Skeletal muscle satellite cell (primary cell): ENCODE measurements at regions not wholly inside any gene's neighbourhood (a gene's known extent, or its start where the extent isn't known, plus 50 kb on each side); places are given as distances from the start of the nearest gene placed in this dataset.
"Not testable (repeated sequence)": the region's sequence is repeated elsewhere in the genome, so short reads cannot be mapped to it uniquely, and the experiment has no call there.

Source experiments
- H3K27me3 ChIP-seq: 2 replicates; pipeline ENCODE4 v1.7.0; 2013; ENCODE audit warnings: low read length; ENCODE audit not compliant: control insufficient read depth, insufficient read depth
- H3K36me3 ChIP-seq: 2 replicates; pipeline ENCODE4 v1.7.0; 2013; ENCODE audit warnings: mild to moderate bottlenecking, control low read depth, low read length; ENCODE audit not compliant: insufficient read depth
- H3K4me1 ChIP-seq: 2 replicates; pipeline ENCODE4 v1.7.0; 2013; ENCODE audit warnings: low read length; ENCODE audit not compliant: control insufficient read depth, insufficient read depth
- H3K4me2 ChIP-seq: 2 replicates; pipeline ENCODE4 v1.7.0; 2013; ENCODE audit warnings: mild to moderate bottlenecking, low read length
- H3K4me3 ChIP-seq: 2 replicates; pipeline ENCODE4 v1.7.0; 2013; ENCODE audit warnings: low read length
- H3K9ac ChIP-seq: 2 replicates; pipeline ENCODE4 v1.7.0; 2013; ENCODE audit warnings: mild to moderate bottlenecking, low read depth, low read length, moderate library complexity
- H3K9me3 ChIP-seq: replicated peaks from 2 replicates; pipeline ENCODE4 v1.7.0; 2013; ENCODE audit warnings: mild to moderate bottlenecking, control low read depth, low read length

GRCh38 chr7:12032146-12032545 lies 178.9 kb upstream of the TMEM106B start:
- no peak overlapping the region for H3K9ac ChIP-seq
- H3K4me3 ChIP-seq: no peak overlapping the region
- no peak overlapping the region for H3K4me2 ChIP-seq
- H3K9me3 ChIP-seq: no peaks in the 10 kb centered on the region
- H3K27me3 ChIP-seq: no peaks in the 10 kb centered on the region
- no peaks in the 10 kb centered on the region for H3K36me3 ChIP-seq
- H3K4me1 ChIP-seq: peaks cover 10% of the 10 kb centered on the region

- H3K36me3 ChIP-seq: not testable (repeated sequence)
Measured at GRCh38 chr7:12043457-12043856, 167.6 kb upstream of the TMEM106B start.

GRCh38 chr7:12052211-12052610 lies 158.9 kb upstream of the TMEM106B start:
- H3K4me2 ChIP-seq: no peak overlapping the region
- H3K4me3 ChIP-seq: no peak overlapping the region
- H3K9ac ChIP-seq: no peak overlapping the region
- no peaks in the 10 kb centered on the region for H3K9me3 ChIP-seq
- no peaks in the 10 kb centered on the region for H3K4me1 ChIP-seq
- no peaks in the 10 kb centered on the region for H3K36me3 ChIP-seq
- H3K27me3 ChIP-seq: no peaks in the 10 kb centered on the region

More at GRCh38 chr7:12043457-12043856, 167.6 kb upstream of the TMEM106B start:
- not testable (repeated sequence) for H3K4me2 ChIP-seq, H3K27me3 ChIP-seq, H3K9ac ChIP-seq, H3K9me3 ChIP-seq, H3K4me1 ChIP-seq, H3K4me3 ChIP-seq

- Histone ChIP-seq H3K4me2 (no peak overlapping the region), H3K9me3 (no peaks in the 10 kb centered on the region), H3K4me3 (no peak overlapping the region), H3K4me1 (no peaks in the 10 kb centered on the region), H3K36me3 (no peaks in the 10 kb centered on the region), H3K27me3 (no peaks in the 10 kb centered on the region), H3K9ac (no peak overlapping the region)
Measured at GRCh38 chr7:12053561-12053960, 157.5 kb upstream of the TMEM106B start.

- Histone ChIP-seq H3K36me3 (no peaks in the 10 kb centered on the region), H3K9ac (no peak overlapping the region), H3K9me3 (no peaks in the 10 kb centered on the region), H3K4me2 (no peak overlapping the region), H3K27me3 (no peaks in the 10 kb centered on the region), H3K4me1 (no peaks in the 10 kb centered on the region), H3K4me3 (no peak overlapping the region)
Measured at GRCh38 chr7:12054830-12055229, 156.3 kb upstream of the TMEM106B start.

- Histone ChIP-seq H3K9me3 (no peaks in the 10 kb centered on the region), H3K4me3 (no peak overlapping the region), H3K4me2 (no peak overlapping the region), H3K36me3 (no peaks in the 10 kb centered on the region), H3K9ac (no peak overlapping the region), H3K4me1 (no peaks in the 10 kb centered on the region), H3K27me3 (no peaks in the 10 kb centered on the region)
Measured at GRCh38 chr7:12056381-12056780, 154.7 kb upstream of the TMEM106B start.

GRCh38 chr7:12056977-12057376 lies 154.1 kb upstream of the TMEM106B start:
- no peaks in the 10 kb centered on the region for H3K27me3 ChIP-seq
- no peaks in the 10 kb centered on the region for H3K36me3 ChIP-seq
- no peaks in the 10 kb centered on the region for H3K4me1 ChIP-seq
- H3K4me2 ChIP-seq: no peak overlapping the region
- no peaks in the 10 kb centered on the region for H3K9me3 ChIP-seq
- no peak overlapping the region for H3K4me3 ChIP-seq
- H3K9ac ChIP-seq: no peak overlapping the region

GRCh38 chr7:12062062-12062461 lies 149.0 kb upstream of the TMEM106B start:
- Histone ChIP-seq H3K4me1 (no peaks in the 10 kb centered on the region), H3K27me3 (no peaks in the 10 kb centered on the region), H3K4me3 (no peak overlapping the region)

GRCh38 chr7:12064586-12065127 lies 146.4 kb upstream of the TMEM106B start:
- Histone ChIP-seq H3K9me3 (no peaks in the 10 kb centered on the region), H3K4me3 (no peak overlapping the region), H3K9ac (no peak overlapping the region), H3K36me3 (no peaks in the 10 kb centered on the region), H3K4me2 (no peak overlapping the region), H3K4me1 (no peaks in the 10 kb centered on the region), H3K27me3 (no peaks in the 10 kb centered on the region)

More at GRCh38 chr7:12062062-12062461, 149.0 kb upstream of the TMEM106B start:
- Histone ChIP-seq H3K9ac (no peak overlapping the region), H3K9me3 (no peaks in the 10 kb centered on the region), H3K36me3 (no peaks in the 10 kb centered on the region), H3K4me2 (no peak overlapping the region)

- H3K4me3 ChIP-seq: no peak overlapping the region
- no peaks in the 10 kb centered on the region for H3K27me3 ChIP-seq
- H3K36me3 ChIP-seq: no peaks in the 10 kb centered on the region
- no peak overlapping the region for H3K9ac ChIP-seq
- H3K4me1 ChIP-seq: no peaks in the 10 kb centered on the region
- no peak overlapping the region for H3K4me2 ChIP-seq
- no peaks in the 10 kb centered on the region for H3K9me3 ChIP-seq
Measured at GRCh38 chr7:12066004-12066403, 145.1 kb upstream of the TMEM106B start.

- Histone ChIP-seq H3K9ac (no peak overlapping the region), H3K9me3 (no peaks in the 10 kb centered on the region), H3K27me3 (no peaks in the 10 kb centered on the region), H3K4me2 (no peak overlapping the region), H3K4me3 (no peak overlapping the region), H3K4me1 (no peaks in the 10 kb centered on the region), H3K36me3 (no peaks in the 10 kb centered on the region)
Measured at GRCh38 chr7:12066521-12066920, 144.6 kb upstream of the TMEM106B start.

GRCh38 chr7:12067156-12067831 lies 143.8 kb upstream of the TMEM106B start:
- Histone ChIP-seq H3K27me3 (no peaks in the 10 kb centered on the region), H3K9me3 (no peaks in the 10 kb centered on the region), H3K36me3 (no peaks in the 10 kb centered on the region), H3K4me1 (no peaks in the 10 kb centered on the region), H3K4me3 (no peak overlapping the region), H3K4me2 (no peak overlapping the region), H3K9ac (no peak overlapping the region)
